KMS-11 (cell line): ENCODE measurements at regions not wholly inside any gene's neighbourhood (a gene's known extent, or its start where the extent isn't known, plus 50 kb on each side); places are given as distances from the start of the nearest gene placed in this dataset.

Experiments used
- H2AFZ ChIP-seq: fragments of 200-600 bp; sonication (generic); 2 replicates; pipeline ENCODE4 v1.6.1; 2016; ENCODE audit warnings: antibody characterized with exemption, mixed run types, low read depth
- H3K27ac ChIP-seq: fragments of 200-600 bp; sonication (generic); 2 replicates; pipeline ENCODE4 v1.6.1; 2016; ENCODE audit warnings: mild to moderate bottlenecking, mixed run types
- H3K27me3 ChIP-seq: fragments of 200-600 bp; sonication (generic); 2 replicates; pipeline ENCODE4 v1.6.1; 2017; ENCODE audit warnings: mild to moderate bottlenecking, low read depth, mixed run types, moderate library complexity; ENCODE audit not compliant: insufficient read depth
- H3K36me3 ChIP-seq: fragments of 200-600 bp; sonication (generic); 2 replicates; pipeline ENCODE4 v1.6.1; 2017; ENCODE audit warnings: mild to moderate bottlenecking, mixed run types; ENCODE audit not compliant: insufficient read depth
- H3K4me1 ChIP-seq: fragments of 200-600 bp; sonication (generic); 2 replicates; pipeline ENCODE4 v1.6.1; 2016; ENCODE audit warnings: mild to moderate bottlenecking, low read depth, mixed run types; ENCODE audit not compliant: poor library complexity, severe bottlenecking
- H3K4me2 ChIP-seq: fragments of 200-600 bp; sonication (generic); 2 replicates; pipeline ENCODE4 v1.7.0; 2016; ENCODE audit warnings: mild to moderate bottlenecking, mixed run types
- H3K4me3 ChIP-seq: fragments of 200-600 bp; sonication (generic); IDR thresholded peaks from 2 replicates; pipeline ENCODE4 v1.6.1; 2017; ENCODE audit warnings: low read depth, low read length, mixed read lengths; ENCODE audit not compliant: insufficient read depth
- H3K79me2 ChIP-seq: fragments of 200-600 bp; sonication (generic); 2 replicates; pipeline ENCODE4 v1.6.1; 2016; ENCODE audit warnings: low read depth, mixed run types; ENCODE audit not compliant: insufficient read depth
- H3K9ac ChIP-seq: fragments of 200-600 bp; sonication (generic); 2 replicates; pipeline ENCODE4 v1.6.1; 2016; ENCODE audit warnings: mild to moderate bottlenecking, mixed run types
- H4K20me1 ChIP-seq: fragments of 200-600 bp; sonication (generic); 2 replicates; pipeline ENCODE4 v1.6.1; 2016; ENCODE audit warnings: mild to moderate bottlenecking, mixed run types; ENCODE audit not compliant: insufficient read depth
- CTCF ChIP-seq: fragments of 200-600 bp; sonication (generic); conservative IDR thresholded peaks from 2 replicates; pipeline ENCODE4 v1.6.1; 2017; ENCODE audit warnings: low read depth, mild to moderate bottlenecking, antibody characterized with exemption, low read length, moderate library complexity, mixed read lengths

- no peak for TF ChIP-seq CTCF
These were observed 829.9 kb upstream of the PRMT6 start for GRCh38 chr1:106226550-106226949.

DNA sequence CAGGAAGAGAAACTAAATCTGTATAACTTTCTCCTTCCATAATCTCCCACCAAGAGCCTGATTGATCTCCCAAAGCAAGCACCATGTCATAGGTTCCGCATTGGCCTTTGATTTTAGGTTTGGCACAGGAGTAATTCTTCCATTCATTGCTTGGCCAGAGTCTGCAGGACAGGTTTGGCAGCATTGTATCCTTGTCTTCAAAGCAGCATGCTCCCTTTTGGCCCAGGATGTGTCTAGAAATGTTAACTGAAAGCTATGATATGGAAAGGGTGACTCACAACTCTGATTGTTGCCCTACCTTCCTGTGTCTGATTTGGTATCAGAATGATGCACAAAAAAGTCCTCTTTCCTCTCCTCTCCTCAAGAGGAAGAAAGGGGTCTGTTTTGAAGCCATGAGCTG, 824.3 kb upstream of the PRMT6 start:
- Histone ChIP-seq H3K79me2 (no peaks in the 10 kb centered on the region), H3K27me3 (no peaks in the 10 kb centered on the region), H3K4me1 (no peaks in the 10 kb centered on the region), H2AFZ (no peak overlapping the region), H4K20me1 (no peaks in the 10 kb centered on the region), H3K27ac (no peak overlapping the region), H3K4me3 (no peak overlapping the region), H3K9ac (no peak overlapping the region), H3K4me2 (no peak overlapping the region), H3K36me3 (no peaks in the 10 kb centered on the region)
- no peak for TF ChIP-seq CTCF

More at GRCh38 chr1:106226550-106226949, 829.9 kb upstream of the PRMT6 start:
- H3K4me2 ChIP-seq, result no peak overlapping the region
- H3K79me2 ChIP-seq, result no peaks in the 10 kb centered on the region
- no peaks in the 10 kb centered on the region for H4K20me1 ChIP-seq
- no peak overlapping the region for H3K9ac ChIP-seq
- H2AFZ ChIP-seq, result no peak overlapping the region
- no peaks in the 10 kb centered on the region for H3K27me3 ChIP-seq
- H3K4me1 ChIP-seq, result no peaks in the 10 kb centered on the region
- no peaks in the 10 kb centered on the region for H3K36me3 ChIP-seq
- no peak overlapping the region for H3K4me3 ChIP-seq
- H3K27ac ChIP-seq, result no peak overlapping the region

DNA sequence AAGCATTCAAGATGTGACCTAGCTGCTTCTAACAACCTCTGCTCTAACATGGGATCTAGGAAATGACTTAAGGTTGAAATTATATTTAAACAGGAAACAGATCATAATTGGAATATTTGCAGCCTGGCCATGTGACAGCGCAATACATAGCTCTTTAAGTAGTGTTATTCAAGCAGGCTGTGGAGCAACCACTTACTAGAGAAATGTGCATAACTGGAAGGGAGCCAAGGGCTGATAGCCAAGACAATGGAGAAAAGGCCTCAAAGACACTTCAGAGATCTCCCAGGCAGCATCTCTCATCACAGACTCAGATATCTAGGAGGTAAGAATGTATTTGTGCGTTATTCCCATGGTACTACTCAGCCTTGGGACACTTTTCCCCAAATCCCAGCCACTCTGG, 823.0 kb upstream of the PRMT6 start:
- no peak overlapping the region for H3K9ac ChIP-seq

GRCh38 chr1:106249365-106249764, 807.1 kb upstream of the PRMT6 start:
- no peak overlapping the region for H3K9ac ChIP-seq
- H2AFZ ChIP-seq, result no peak overlapping the region
- no peak for TF ChIP-seq CTCF

More for the DNA sequence above, 823.0 kb upstream of the PRMT6 start:
- Histone ChIP-seq H3K36me3 (no peaks in the 10 kb centered on the region), H3K27ac (no peak overlapping the region), H3K4me1 (no peaks in the 10 kb centered on the region), H3K4me3 (no peak overlapping the region), H2AFZ (no peak overlapping the region), H3K27me3 (no peaks in the 10 kb centered on the region), H4K20me1 (no peaks in the 10 kb centered on the region), H3K4me2 (no peak overlapping the region), H3K79me2 (no peaks in the 10 kb centered on the region)
- no peak for TF ChIP-seq CTCF

More at GRCh38 chr1:106249365-106249764, 807.1 kb upstream of the PRMT6 start:
- Histone ChIP-seq H3K4me2 (no peak overlapping the region), H3K4me1 (no peaks in the 10 kb centered on the region), H4K20me1 (no peaks in the 10 kb centered on the region), H3K79me2 (no peaks in the 10 kb centered on the region), H3K4me3 (no peak overlapping the region), H3K27ac (no peak overlapping the region), H3K36me3 (no peaks in the 10 kb centered on the region), H3K27me3 (no peaks in the 10 kb centered on the region)
